ENCODE measurements at regions not wholly inside any gene's neighbourhood (a gene's known extent, or its start where the extent isn't known, plus 50 kb on each side); places are given as distances from the start of the nearest gene placed in this dataset.

DNA sequence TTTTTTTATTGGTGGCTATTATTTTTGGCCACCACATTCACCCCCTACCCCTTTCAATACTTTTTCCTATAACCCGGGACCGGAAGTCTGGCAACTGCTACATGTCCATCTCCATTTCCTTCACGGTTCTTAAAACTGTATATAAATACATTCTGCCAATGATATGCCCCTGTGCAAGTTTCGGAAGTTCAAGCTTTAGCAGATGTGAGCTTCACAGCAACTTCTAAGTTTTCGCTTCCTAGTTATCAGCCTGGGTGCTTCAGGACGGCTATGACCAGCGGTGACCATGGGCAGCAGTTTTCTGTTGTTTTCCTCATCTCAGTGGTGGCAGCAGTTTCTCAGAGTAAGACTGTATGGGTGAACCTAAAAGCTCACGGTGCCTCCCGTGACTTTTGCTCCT, 153.5 kb upstream of the NFE2L3 start:
- Histone ChIP-seq H3K4me1 (ENCODE audit: insufficient read depth, low read length, poor library complexity, severe bottlenecking) (no peaks in the 10 kb centered on the region), H3K9me2 (ENCODE audit: insufficient read depth, low read length) (no peaks in the 10 kb centered on the region), H3K36me3 (ENCODE audit: insufficient read depth, low read length) (no peaks in the 10 kb centered on the region), H3K4me3 (ENCODE audit: low read depth, low read length, poor library complexity, severe bottlenecking) (no peak overlapping the region), H3K27ac (ENCODE audit: low read depth, low read length, poor library complexity, severe bottlenecking) (no peak overlapping the region), H3K4me2 (ENCODE audit: low read length) (no peak overlapping the region), H3K9me3 (ENCODE audit: low read length) (no peaks in the 10 kb centered on the region), H3K79me2 (ENCODE audit: insufficient read depth, low read depth, low read length) (no peaks in the 10 kb centered on the region), H2AFZ (ENCODE audit: low read length) (no peak overlapping the region), H4K20me1 (ENCODE audit: insufficient read depth, low read length) (no peaks in the 10 kb centered on the region)
- no TSS peak for BruUV-seq (replicated peaks)
- intact Hi-C loops (cut with micrococcal nuclease; ENCODE audit: unreplicated experiment) = loop anchor here (10.0 kb wide), 1 partner anchor 66 kb away; no protein-coding TSS in a partner anchor
- TF ChIP-seq, protein P1, sequence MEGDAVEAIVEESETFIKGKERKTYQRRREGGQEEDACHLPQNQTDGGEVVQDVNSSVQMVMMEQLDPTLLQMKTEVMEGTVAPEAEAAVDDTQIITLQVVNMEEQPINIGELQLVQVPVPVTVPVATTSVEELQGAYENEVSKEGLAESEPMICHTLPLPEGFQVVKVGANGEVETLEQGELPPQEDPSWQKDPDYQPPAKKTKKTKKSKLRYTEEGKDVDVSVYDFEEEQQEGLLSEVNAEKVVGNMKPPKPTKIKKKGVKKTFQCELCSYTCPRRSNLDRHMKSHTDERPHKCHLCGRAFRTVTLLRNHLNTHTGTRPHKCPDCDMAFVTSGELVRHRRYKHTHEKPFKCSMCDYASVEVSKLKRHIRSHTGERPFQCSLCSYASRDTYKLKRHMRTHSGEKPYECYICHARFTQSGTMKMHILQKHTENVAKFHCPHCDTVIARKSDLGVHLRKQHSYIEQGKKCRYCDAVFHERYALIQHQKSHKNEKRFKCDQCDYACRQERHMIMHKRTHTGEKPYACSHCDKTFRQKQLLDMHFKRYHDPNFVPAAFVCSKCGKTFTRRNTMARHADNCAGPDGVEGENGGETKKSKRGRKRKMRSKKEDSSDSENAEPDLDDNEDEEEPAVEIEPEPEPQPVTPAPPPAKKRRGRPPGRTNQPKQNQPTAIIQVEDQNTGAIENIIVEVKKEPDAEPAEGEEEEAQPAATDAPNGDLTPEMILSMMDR (conservative IDR thresholded peaks at IDR 0.05; ENCODE audit: low read length) = no peak
- no peak for TF ChIP-seq EZH2phosphoT487 (IDR thresholded peaks at IDR 0.05; ENCODE audit: borderline replicate concordance, low read depth, low read length)
- ChIA-PET CTCF (ENCODE audit: unreplicated experiment) (no interaction called here), POLR2A (interaction anchor here (0.8 kb wide), 1 partner anchor 10 kb away, joined by 4 read pairs; no protein-coding TSS in a partner anchor)
- no peak for DNase-seq (ENCODE audit: low spot score)

DNA sequence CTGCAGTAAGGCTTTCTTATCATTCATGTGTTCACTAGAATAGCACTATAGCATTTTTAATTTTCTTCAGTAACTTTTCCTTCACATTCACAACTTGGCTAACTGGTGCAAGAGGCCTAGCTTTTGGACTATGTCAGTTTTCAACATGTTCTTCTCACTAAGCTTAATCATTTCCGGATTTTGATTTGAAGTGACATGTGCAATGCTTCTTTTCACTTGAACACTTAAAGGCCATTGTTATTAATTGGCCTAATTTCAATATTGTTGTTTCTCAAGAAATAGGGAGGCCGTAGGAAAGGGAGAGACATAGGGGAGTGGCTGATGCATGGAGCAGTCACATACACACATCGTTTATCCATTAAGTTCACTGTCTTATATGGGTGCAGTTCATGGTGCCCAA, 151.2 kb upstream of the NFE2L3 start:
- DNase-seq (ENCODE audit: low spot score) = no peak
- Histone ChIP-seq H4K20me1 (ENCODE audit: insufficient read depth, low read length) (no peaks in the 10 kb centered on the region), H3K36me3 (ENCODE audit: insufficient read depth, low read length) (no peaks in the 10 kb centered on the region), H3K4me2 (ENCODE audit: low read length) (no peak overlapping the region), H3K9me2 (ENCODE audit: insufficient read depth, low read length) (no peaks in the 10 kb centered on the region), H3K9me3 (ENCODE audit: low read length) (no peaks in the 10 kb centered on the region), H3K4me3 (ENCODE audit: low read depth, low read length, poor library complexity, severe bottlenecking) (no peak overlapping the region), H3K27ac (ENCODE audit: low read depth, low read length, poor library complexity, severe bottlenecking) (no peak overlapping the region), H3K79me2 (ENCODE audit: insufficient read depth, low read depth, low read length) (no peaks in the 10 kb centered on the region), H3K4me1 (ENCODE audit: insufficient read depth, low read length, poor library complexity, severe bottlenecking) (no peaks in the 10 kb centered on the region), H2AFZ (ENCODE audit: low read length) (no peak overlapping the region)
- intact Hi-C loops (cut with micrococcal nuclease; ENCODE audit: unreplicated experiment) = no loop called here
- BruUV-seq (replicated peaks) = no TSS peak
- CTCF ChIA-PET (ENCODE audit: unreplicated experiment) = no interaction called here
- TF ChIP-seq, protein P1 (conservative IDR thresholded peaks at IDR 0.05; ENCODE audit: low read length) = no peak
- no peak for TF ChIP-seq EZH2phosphoT487 (IDR thresholded peaks at IDR 0.05; ENCODE audit: borderline replicate concordance, low read depth, low read length)
- POLR2A ChIA-PET = interaction anchor here (1.3 kb wide), 1 partner anchor 108 kb away, joined by 6 read pairs; no protein-coding TSS in a partner anchor

DNA sequence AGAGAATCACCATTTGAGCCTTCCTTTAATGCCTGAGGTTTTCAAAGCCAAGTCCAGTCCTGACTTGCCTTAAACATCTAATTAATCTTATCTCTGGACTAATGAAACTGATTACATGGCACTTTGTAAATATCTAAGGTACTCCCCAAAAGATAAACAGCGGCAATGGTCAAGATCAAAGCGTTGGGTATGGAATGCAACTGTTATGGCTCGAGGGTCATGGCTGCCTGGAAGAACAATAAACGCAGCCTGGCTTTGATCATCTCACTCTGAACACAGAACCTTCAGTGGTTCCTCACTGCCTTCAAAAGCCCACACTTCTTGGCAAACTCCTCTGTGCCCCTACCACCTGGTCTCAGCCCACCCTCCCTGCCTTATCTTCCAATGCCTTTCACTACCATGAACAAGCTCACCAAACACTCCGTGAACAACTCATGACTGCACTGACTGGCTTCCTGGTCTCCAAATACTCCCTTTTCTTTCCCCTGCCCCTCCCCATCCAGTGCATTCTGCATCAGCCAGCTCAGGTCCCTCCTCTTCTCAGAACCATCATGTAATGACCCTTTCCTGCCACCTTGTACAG, 150.2 kb upstream of the NFE2L3 start:
- H3K4me3 ChIP-seq (ENCODE audit: low read depth, low read length, poor library complexity, severe bottlenecking) = no peak overlapping the region
- no peak overlapping the region for H3K27ac ChIP-seq (ENCODE audit: low read depth, low read length, poor library complexity, severe bottlenecking)
- POLR2A ChIA-PET = no interaction called here
- H2AFZ ChIP-seq (ENCODE audit: low read length) = no peak overlapping the region
- BruUV-seq (replicated peaks) = no TSS peak
- CTCF ChIA-PET (ENCODE audit: unreplicated experiment) = no interaction called here
- H3K36me3 ChIP-seq (ENCODE audit: insufficient read depth, low read length) = no peaks in the 10 kb centered on the region
- no peaks in the 10 kb centered on the region for H3K4me1 ChIP-seq (ENCODE audit: insufficient read depth, low read length, poor library complexity, severe bottlenecking)
- DNase-seq (ENCODE audit: low spot score) = no peak
- no peaks in the 10 kb centered on the region for H3K79me2 ChIP-seq (ENCODE audit: insufficient read depth, low read depth, low read length)
- H3K9me2 ChIP-seq (ENCODE audit: insufficient read depth, low read length) = no peaks in the 10 kb centered on the region
- H4K20me1 ChIP-seq (ENCODE audit: insufficient read depth, low read length) = no peaks in the 10 kb centered on the region
- H3K4me2 ChIP-seq (ENCODE audit: low read length) = no peak overlapping the region
- TF ChIP-seq, protein P1 (conservative IDR thresholded peaks at IDR 0.05; ENCODE audit: low read length) = no peak
- no peak for TF ChIP-seq EZH2phosphoT487 (IDR thresholded peaks at IDR 0.05; ENCODE audit: borderline replicate concordance, low read depth, low read length)
- no peaks in the 10 kb centered on the region for H3K9me3 ChIP-seq (ENCODE audit: low read length)
- intact Hi-C loops (cut with micrococcal nuclease; ENCODE audit: unreplicated experiment) = no loop called here

Measured in OCI-LY7 (cell line).